CD4-positive, alpha-beta T cell treated with Interleukin-4 for 4 hours (primary cell): ENCODE measurements at regions not wholly inside any gene's neighbourhood (a gene's known extent, or its start where the extent isn't known, plus 50 kb on each side); places are given as distances from the start of the nearest gene placed in this dataset.

Experiments
- DNase-seq: peaks from one replicate; pipeline ENCODE4 v3.0.0-alpha.2; 2020

- no peak for DNase-seq
Observed at GRCh38 chr5:68408345-68408871, 192.9 kb downstream of the PIK3R1 start.

- DNase-seq, result no peak
Observed at GRCh38 chr5:68409259-68409658, 193.7 kb downstream of the PIK3R1 start.

- DNase-seq, result no peak
Observed at GRCh38 chr5:68411161-68411560, 195.6 kb downstream of the PIK3R1 start.

GRCh38 chr5:68415177-68416085 is 199.9 kb downstream of the PIK3R1 start:
- DNase-seq, result no peak

- DNase-seq, result no peak
Observed at GRCh38 chr5:68416714-68417113, 201.2 kb downstream of the PIK3R1 start.

- no peak for DNase-seq
Observed at GRCh38 chr5:68418201-68418600, 202.6 kb downstream of the PIK3R1 start.

GRCh38 chr5:68418680-68419079 is 203.1 kb downstream of the PIK3R1 start:
- no peak for DNase-seq

GRCh38 chr5:68419081-68419636 is 203.6 kb downstream of the PIK3R1 start:
- DNase-seq, result no peak

- DNase-seq, result no peak
Observed at GRCh38 chr5:68419637-68420452, 204.3 kb downstream of the PIK3R1 start.

- DNase-seq, result no peak
Observed at GRCh38 chr5:68420476-68421344, 205.2 kb downstream of the PIK3R1 start.

GRCh38 chr5:68421485-68422220 is 206.1 kb downstream of the PIK3R1 start:
- no peak for DNase-seq

GRCh38 chr5:68423154-68423811 is 207.7 kb downstream of the PIK3R1 start:
- DNase-seq, result no peak

GRCh38 chr5:68424799-68425537 is 209.4 kb downstream of the PIK3R1 start:
- DNase-seq, result peak; percentile 73

GRCh38 chr5:68426586-68426985 is 211.0 kb downstream of the PIK3R1 start:
- DNase-seq, result no peak

GRCh38 chr5:68428231-68428811 is 212.8 kb downstream of the PIK3R1 start:
- DNase-seq, result no peak

- no peak for DNase-seq
Observed at GRCh38 chr5:68429510-68429909, 214.0 kb downstream of the PIK3R1 start.

GRCh38 chr5:68430279-68430678 is 214.7 kb downstream of the PIK3R1 start:
- no peak for DNase-seq

- DNase-seq, result no peak
Observed at GRCh38 chr5:68431186-68431585, 215.6 kb downstream of the PIK3R1 start.

- DNase-seq, result no peak
Observed at GRCh38 chr5:68431601-68432337, 216.2 kb downstream of the PIK3R1 start.
